WERI-Rb-1 (cell line): ENCODE measurements at regions not wholly inside any gene's neighbourhood (a gene's known extent, or its start where the extent isn't known, plus 50 kb on each side); places are given as distances from the start of the nearest gene placed in this dataset.

Experiments
- DNase-seq: peaks from one replicate; pipeline ENCODE4 v3.0.0-alpha.2; 2020
- H3K27ac ChIP-seq: fragments of 250-450 bp; sonication (Bioruptor Pico); 2 replicates; pipeline ENCODE4 v1.5.1; 2020; ENCODE audit warnings: mild to moderate bottlenecking, moderate library complexity
- H3K27me3 ChIP-seq: fragments of 250-450 bp; sonication (Bioruptor Pico); 2 replicates; pipeline ENCODE4 v1.5.1; 2021; ENCODE audit warnings: mild to moderate bottlenecking, low read depth, moderate library complexity; ENCODE audit not compliant: insufficient read depth, severe bottlenecking
- H3K36me3 ChIP-seq: fragments of 250-450 bp; sonication (Bioruptor Pico); 2 replicates; pipeline ENCODE4 v1.5.1; 2020; ENCODE audit warnings: mild to moderate bottlenecking, moderate library complexity
- H3K4me3 ChIP-seq: 2 replicates; pipeline ENCODE4 v1.5.1; 2011; ENCODE audit warnings: low read depth, mild to moderate bottlenecking, control low read depth, low read length
- H3K9me3 ChIP-seq: fragments of 250-450 bp; sonication (Bioruptor Pico); 2 replicates; pipeline ENCODE4 v1.5.1; 2021; ENCODE audit warnings: mild to moderate bottlenecking, moderate library complexity; ENCODE audit not compliant: severe bottlenecking
- TF ChIP-seq, protein P1 (sequence below): IDR thresholded peaks from 2 replicates; pipeline ENCODE4 v1.5.1; 2011; ENCODE audit warnings: low read depth, mild to moderate bottlenecking, control low read depth, inconsistent platforms, low read length

DNA sequence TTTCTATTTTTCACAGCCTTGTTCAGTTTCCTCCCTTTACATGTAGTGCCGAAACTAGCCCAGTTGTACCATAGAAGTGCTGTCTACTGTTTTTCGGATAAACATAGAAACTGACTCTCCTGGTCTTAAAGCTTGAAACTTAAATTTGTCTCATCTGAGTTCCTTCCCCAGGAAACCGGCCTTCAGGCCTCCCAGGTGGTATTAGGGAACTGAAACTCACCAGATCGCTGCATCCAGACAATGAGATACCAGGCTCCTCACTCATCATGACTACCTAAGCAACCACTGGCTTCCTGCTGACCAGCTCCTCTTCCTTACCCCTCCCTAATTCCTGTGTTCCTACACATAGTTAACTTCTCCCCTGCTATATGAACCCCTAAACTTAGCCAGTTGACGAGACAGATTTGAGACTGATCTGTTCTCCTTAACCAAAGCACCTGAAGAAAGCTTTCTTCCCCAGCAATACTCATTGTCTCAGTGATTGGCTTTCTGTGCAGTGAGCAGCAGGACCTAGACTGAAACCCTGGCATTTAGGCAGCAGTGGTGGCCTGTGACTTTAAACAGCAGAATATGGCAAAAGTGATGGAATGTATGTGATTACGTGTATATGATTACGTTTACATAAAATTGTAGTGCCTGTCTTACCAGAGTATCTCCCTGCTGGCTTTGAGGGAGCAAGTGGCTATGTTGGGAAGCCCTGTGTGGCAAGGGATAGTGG lies 959.1 kb upstream of the LCORL start:
- no peak for DNase-seq
- no peaks in the 10 kb centered on the region for H3K9me3 ChIP-seq
- H3K36me3 ChIP-seq = no peaks in the 10 kb centered on the region
- no peak overlapping the region for H3K4me3 ChIP-seq
- TF ChIP-seq, protein P1, sequence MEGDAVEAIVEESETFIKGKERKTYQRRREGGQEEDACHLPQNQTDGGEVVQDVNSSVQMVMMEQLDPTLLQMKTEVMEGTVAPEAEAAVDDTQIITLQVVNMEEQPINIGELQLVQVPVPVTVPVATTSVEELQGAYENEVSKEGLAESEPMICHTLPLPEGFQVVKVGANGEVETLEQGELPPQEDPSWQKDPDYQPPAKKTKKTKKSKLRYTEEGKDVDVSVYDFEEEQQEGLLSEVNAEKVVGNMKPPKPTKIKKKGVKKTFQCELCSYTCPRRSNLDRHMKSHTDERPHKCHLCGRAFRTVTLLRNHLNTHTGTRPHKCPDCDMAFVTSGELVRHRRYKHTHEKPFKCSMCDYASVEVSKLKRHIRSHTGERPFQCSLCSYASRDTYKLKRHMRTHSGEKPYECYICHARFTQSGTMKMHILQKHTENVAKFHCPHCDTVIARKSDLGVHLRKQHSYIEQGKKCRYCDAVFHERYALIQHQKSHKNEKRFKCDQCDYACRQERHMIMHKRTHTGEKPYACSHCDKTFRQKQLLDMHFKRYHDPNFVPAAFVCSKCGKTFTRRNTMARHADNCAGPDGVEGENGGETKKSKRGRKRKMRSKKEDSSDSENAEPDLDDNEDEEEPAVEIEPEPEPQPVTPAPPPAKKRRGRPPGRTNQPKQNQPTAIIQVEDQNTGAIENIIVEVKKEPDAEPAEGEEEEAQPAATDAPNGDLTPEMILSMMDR = no peak
- no peaks in the 10 kb centered on the region for H3K27me3 ChIP-seq
- no peak overlapping the region for H3K27ac ChIP-seq

DNA sequence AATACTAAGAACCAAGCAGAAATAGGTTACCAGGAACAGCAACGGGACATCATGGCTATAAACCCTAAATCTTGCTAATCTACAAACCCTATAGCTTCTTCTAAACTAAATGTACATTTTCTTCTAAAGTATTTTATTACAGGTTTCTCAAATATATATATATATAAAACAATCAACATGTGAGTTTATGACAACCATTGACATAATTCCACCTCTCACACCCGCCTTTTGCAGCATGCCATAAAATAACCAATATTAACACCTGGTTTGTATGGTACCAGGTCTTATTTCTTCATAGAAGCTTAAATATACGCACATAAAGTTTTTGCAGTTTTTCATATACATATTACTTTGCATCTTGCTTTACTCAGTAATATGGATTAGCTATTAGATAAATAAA lies 955.3 kb upstream of the LCORL start:
- no peak for DNase-seq
- Histone ChIP-seq H3K9me3 (no peaks in the 10 kb centered on the region), H3K36me3 (no peaks in the 10 kb centered on the region), H3K27ac (no peak overlapping the region), H3K27me3 (no peaks in the 10 kb centered on the region), H3K4me3 (no peak overlapping the region)
- TF ChIP-seq, protein P1 = no peak

DNA sequence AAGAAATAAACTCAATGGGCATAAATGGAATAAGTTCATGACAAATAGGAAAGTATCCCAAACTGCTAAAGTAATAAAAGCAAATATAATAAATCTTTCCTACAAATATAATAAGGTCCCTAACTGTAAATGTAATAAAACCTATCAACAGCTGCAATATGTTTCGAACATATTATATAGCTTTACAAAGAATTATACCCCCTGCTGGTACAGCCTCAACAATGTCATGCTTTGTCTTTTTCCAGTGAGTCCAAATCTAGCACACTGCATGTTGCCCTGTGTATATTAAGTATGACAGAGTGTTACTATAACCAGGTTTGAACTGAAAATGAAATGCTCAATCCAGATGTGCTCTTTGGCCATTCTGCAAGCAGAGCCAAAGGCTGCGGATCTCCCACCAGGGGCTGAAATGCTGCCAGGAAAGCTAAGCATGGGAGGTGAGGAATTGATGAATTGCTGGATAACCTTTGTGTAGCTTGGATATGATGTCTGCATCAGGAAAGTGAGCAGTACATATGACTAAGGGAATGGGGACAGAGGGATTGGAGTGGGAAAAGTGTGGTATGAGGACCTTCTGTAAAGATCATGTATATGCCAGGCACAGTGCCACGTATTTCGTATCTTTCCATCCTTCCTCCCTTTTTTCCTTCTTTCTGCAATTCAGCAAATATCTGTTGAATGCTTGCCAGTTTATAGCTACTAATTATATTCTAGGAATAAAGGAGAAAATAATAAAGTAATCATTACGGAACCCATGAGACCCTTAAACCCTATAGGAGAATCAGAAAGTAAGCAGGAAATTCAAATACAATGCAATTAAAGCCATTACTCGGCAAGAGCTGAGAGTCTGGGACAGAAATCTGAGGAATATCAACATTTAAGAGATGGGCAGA lies 954.6 kb upstream of the LCORL start:
- DNase-seq = no peak
- no peaks in the 10 kb centered on the region for H3K27me3 ChIP-seq
- no peaks in the 10 kb centered on the region for H3K9me3 ChIP-seq
- no peak overlapping the region for H3K4me3 ChIP-seq
- TF ChIP-seq, protein P1 = no peak
- H3K27ac ChIP-seq = no peak overlapping the region
- H3K36me3 ChIP-seq = no peaks in the 10 kb centered on the region

DNA sequence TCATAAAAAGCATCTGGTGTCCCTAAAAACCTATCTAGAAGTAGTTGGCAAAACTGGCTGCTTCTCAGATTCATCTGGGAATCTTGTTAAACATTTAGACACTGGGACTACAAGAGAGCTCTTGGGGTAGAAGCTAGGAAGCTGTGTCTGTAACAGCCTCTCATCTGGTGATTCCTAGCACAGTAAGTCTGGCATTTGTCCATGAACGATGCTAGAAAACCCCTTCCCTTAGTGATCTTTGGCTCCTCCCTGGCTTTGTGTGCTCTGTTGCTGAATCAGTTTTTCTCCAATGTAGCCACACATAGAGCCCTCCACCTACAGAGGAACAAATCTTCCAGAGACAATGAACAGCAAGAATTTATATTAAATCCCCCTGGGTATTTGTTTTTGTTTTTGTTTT lies 951.7 kb upstream of the LCORL start:
- Histone ChIP-seq H3K36me3 (no peaks in the 10 kb centered on the region), H3K9me3 (no peaks in the 10 kb centered on the region), H3K4me3 (no peak overlapping the region), H3K27me3 (no peaks in the 10 kb centered on the region), H3K27ac (no peak overlapping the region)
- TF ChIP-seq, protein P1 = no peak
- DNase-seq = no peak

DNA sequence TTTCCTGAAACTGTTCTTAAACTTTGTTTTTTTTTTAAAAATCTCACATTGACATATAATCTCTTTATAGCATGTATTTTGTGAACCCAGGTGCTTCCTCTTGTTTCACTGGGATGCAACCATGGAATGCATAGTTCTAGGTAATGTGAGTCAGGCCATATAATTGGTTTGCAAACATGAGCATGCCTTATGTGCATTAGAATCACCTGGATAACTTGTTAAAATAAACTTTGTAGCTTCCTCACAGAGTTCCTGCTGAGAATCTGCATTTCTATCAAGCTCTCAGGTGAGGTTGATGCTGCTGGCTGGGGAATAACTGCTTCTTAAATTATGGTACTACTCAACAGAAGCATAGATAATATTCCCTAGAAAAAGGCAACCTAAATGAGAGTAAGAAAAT lies 940.3 kb upstream of the LCORL start:
- TF ChIP-seq, protein P1 = no peak
- no peaks in the 10 kb centered on the region for H3K36me3 ChIP-seq
- no peak overlapping the region for H3K4me3 ChIP-seq
- no peak for DNase-seq
- no peaks in the 10 kb centered on the region for H3K27me3 ChIP-seq
- no peak overlapping the region for H3K27ac ChIP-seq
- H3K9me3 ChIP-seq = no peaks in the 10 kb centered on the region
